Activated CD4-positive, alpha-beta T cell treated with anti-CD3 and anti-CD28 coated beads, Interleukin-2, amount 10 ng/mL, durations not matched to agents 7 days and 5 days (primary cell): ENCODE measurements at regions not wholly inside any gene's neighbourhood (a gene's known extent, or its start where the extent isn't known, plus 50 kb on each side); places are given as distances from the start of the nearest gene placed in this dataset.
A peak's percentile ranks its signal among the peaks of the same experiment; 100 is the strongest.
"Not testable (repeated sequence)": the region's sequence is repeated elsewhere in the genome, so short reads cannot be mapped to it uniquely, and the experiment has no call there.

ENCODE experiments used
- CTCF ChIA-PET: fragments of 350-600 bp; sonication (Branson Sonifier 250); formaldehyde crosslinking; loops from one replicate; lab custom pipeline; 2021; ENCODE audit warnings: antibody characterized with exemption; lab: Charles Lee
- POLR2A ChIA-PET: fragments of 350-600 bp; sonication (Branson Sonifier 250); formaldehyde crosslinking; loops from one replicate; lab custom pipeline; 2021; ENCODE audit warnings: antibody characterized with exemption; lab: Charles Lee
- DNase-seq: peaks from one replicate; pipeline ENCODE4 v3.0.0-alpha.2; 2020
- H3K27ac Mint-ChIP-seq: one replicate; pipeline ENCODE4 v1.8.0; 2021; ENCODE audit warnings: mild to moderate bottlenecking, moderate library complexity, mixed read lengths
- H3K27me3 Mint-ChIP-seq: one replicate; pipeline ENCODE4 v1.8.0; 2021; ENCODE audit warnings: mixed read lengths
- H3K36me3 Mint-ChIP-seq: one replicate; pipeline ENCODE4 v1.8.0; 2021; ENCODE audit warnings: low read depth, mixed read lengths
- H3K4me1 Mint-ChIP-seq: one replicate; pipeline ENCODE4 v1.8.0; 2021; ENCODE audit warnings: mixed read lengths
- H3K4me3 Mint-ChIP-seq: one replicate; pipeline ENCODE4 v1.8.0; 2021; ENCODE audit warnings: mild to moderate bottlenecking, moderate library complexity, mixed read lengths
- H3K9me3 Mint-ChIP-seq: one replicate; pipeline ENCODE4 v1.8.0; 2021; ENCODE audit warnings: mixed read lengths

GRCh38 chr4:74505355-74505978 lies 60.5 kb downstream of the AREG start:
- H3K36me3 Mint-ChIP-seq, H3K27ac Mint-ChIP-seq, H3K9me3 Mint-ChIP-seq, CTCF ChIA-PET, H3K4me3 Mint-ChIP-seq, H3K27me3 Mint-ChIP-seq, H3K4me1 Mint-ChIP-seq, POLR2A ChIA-PET: not testable (repeated sequence)
- DNase-seq = peak; percentile 12

- POLR2A ChIA-PET, CTCF ChIA-PET, H3K9me3 Mint-ChIP-seq, H3K27me3 Mint-ChIP-seq, H3K36me3 Mint-ChIP-seq, H3K27ac Mint-ChIP-seq, H3K4me1 Mint-ChIP-seq, H3K4me3 Mint-ChIP-seq, DNase-seq: not testable (repeated sequence)
Measured at GRCh38 chr4:74509363-74509762, 64.4 kb downstream of the AREG start.

GRCh38 chr4:74516303-74516702 lies 71.4 kb downstream of the AREG start:
- H3K27ac Mint-ChIP-seq = no peak overlapping the region
- H3K27me3 Mint-ChIP-seq = peaks cover 3% of the 10 kb centered on the region
- H3K36me3 Mint-ChIP-seq = no peaks in the 10 kb centered on the region
- no peak overlapping the region for H3K4me3 Mint-ChIP-seq
- H3K4me1 Mint-ChIP-seq = no peaks in the 10 kb centered on the region
- POLR2A ChIA-PET = no interaction called here
- DNase-seq = no peak
- no peaks in the 10 kb centered on the region for H3K9me3 Mint-ChIP-seq
- CTCF ChIA-PET = interaction anchor here (1.0 kb wide), 1 partner anchor 16 kb away, joined by 3 read pairs; no protein-coding TSS in a partner anchor

GRCh38 chr4:74517996-74518395 lies 73.1 kb downstream of the AREG start:
- CTCF ChIA-PET = no interaction called here

GRCh38 chr4:74522251-74522991 lies 77.5 kb downstream of the AREG start:
- no peak for DNase-seq
- Mint-ChIP-seq H3K4me3 (no peak overlapping the region), H3K36me3 (no peaks in the 10 kb centered on the region), H3K9me3 (no peaks in the 10 kb centered on the region), H3K27ac (no peak overlapping the region), H3K4me1 (no peaks in the 10 kb centered on the region), H3K27me3 (peaks cover 6% of the 10 kb centered on the region)
- ChIA-PET CTCF (no interaction called here), POLR2A (no interaction called here)

More at GRCh38 chr4:74517996-74518395, 73.1 kb downstream of the AREG start:
- no peak overlapping the region for H3K4me3 Mint-ChIP-seq
- peaks cover 3% of the 10 kb centered on the region for H3K27me3 Mint-ChIP-seq
- POLR2A ChIA-PET = no interaction called here
- H3K4me1 Mint-ChIP-seq = no peaks in the 10 kb centered on the region
- H3K36me3 Mint-ChIP-seq = no peaks in the 10 kb centered on the region
- no peak overlapping the region for H3K27ac Mint-ChIP-seq
- no peaks in the 10 kb centered on the region for H3K9me3 Mint-ChIP-seq
- no peak for DNase-seq

GRCh38 chr4:74523096-74523495 lies 78.2 kb downstream of the AREG start:
- CTCF ChIA-PET = no interaction called here

GRCh38 chr4:74524985-74525384 lies 80.0 kb downstream of the AREG start:
- DNase-seq = no peak
- no peak overlapping the region for H3K4me3 Mint-ChIP-seq
- no peaks in the 10 kb centered on the region for H3K36me3 Mint-ChIP-seq
- CTCF ChIA-PET = no interaction called here
- H3K27me3 Mint-ChIP-seq = peaks cover 6% of the 10 kb centered on the region
- no peaks in the 10 kb centered on the region for H3K4me1 Mint-ChIP-seq
- H3K27ac Mint-ChIP-seq = no peak overlapping the region
- no peaks in the 10 kb centered on the region for H3K9me3 Mint-ChIP-seq
- POLR2A ChIA-PET = no interaction called here

More at GRCh38 chr4:74523096-74523495, 78.2 kb downstream of the AREG start:
- Mint-ChIP-seq H3K4me3 (no peak overlapping the region), H3K4me1 (no peaks in the 10 kb centered on the region), H3K9me3 (no peaks in the 10 kb centered on the region), H3K27ac (no peak overlapping the region), H3K27me3 (peaks cover 6% of the 10 kb centered on the region), H3K36me3 (no peaks in the 10 kb centered on the region)
- POLR2A ChIA-PET = no interaction called here
- no peak for DNase-seq

- H3K4me1 Mint-ChIP-seq = no peaks in the 10 kb centered on the region
- no peak for DNase-seq
- H3K4me3 Mint-ChIP-seq = no peak overlapping the region
- no peaks in the 10 kb centered on the region for H3K9me3 Mint-ChIP-seq
- no peaks in the 10 kb centered on the region for H3K36me3 Mint-ChIP-seq
- POLR2A ChIA-PET = no interaction called here
- H3K27me3 Mint-ChIP-seq = peaks cover 6% of the 10 kb centered on the region
- no peak overlapping the region for H3K27ac Mint-ChIP-seq
- CTCF ChIA-PET = no interaction called here
Measured at GRCh38 chr4:74527049-74527448, 82.1 kb downstream of the AREG start.

GRCh38 chr4:74528178-74528577 lies 83.2 kb downstream of the AREG start:
- Mint-ChIP-seq H3K4me3 (no peak overlapping the region), H3K27me3 (peaks cover 7% of the 10 kb centered on the region), H3K9me3 (no peaks in the 10 kb centered on the region), H3K4me1 (no peaks in the 10 kb centered on the region), H3K36me3 (no peaks in the 10 kb centered on the region), H3K27ac (no peak overlapping the region)
- DNase-seq = no peak
- ChIA-PET POLR2A (no interaction called here), CTCF (no interaction called here)

- DNase-seq = no peak
- CTCF ChIA-PET = interaction anchor here (0.8 to 1.7 kb wide), 2 partner anchors 10 to 11 kb away, joined by 3 read pairs; no protein-coding TSS in a partner anchor
- no peak overlapping the region for H3K4me3 Mint-ChIP-seq
- H3K27ac Mint-ChIP-seq = no peak overlapping the region
- no peaks in the 10 kb centered on the region for H3K9me3 Mint-ChIP-seq
- H3K27me3 Mint-ChIP-seq = peaks cover 7% of the 10 kb centered on the region
- POLR2A ChIA-PET = no interaction called here
- no peaks in the 10 kb centered on the region for H3K4me1 Mint-ChIP-seq
- no peaks in the 10 kb centered on the region for H3K36me3 Mint-ChIP-seq
Measured at GRCh38 chr4:74529284-74530041, 84.5 kb downstream of the AREG start.

GRCh38 chr4:74531963-74532794 lies 87.2 kb downstream of the AREG start:
- no peaks in the 10 kb centered on the region for H3K9me3 Mint-ChIP-seq
- H3K36me3 Mint-ChIP-seq = no peaks in the 10 kb centered on the region
- ChIA-PET POLR2A (no interaction called here), CTCF (interaction anchor here (0.6 to 1.5 kb wide), 6 partner anchors 12 to 58 kb away, joined by 3 to 4 read pairs (median 3); no protein-coding TSS in a partner anchor)
- peak; percentile 10 for DNase-seq
- H3K4me1 Mint-ChIP-seq = no peaks in the 10 kb centered on the region
- H3K27me3 Mint-ChIP-seq = peaks cover 4% of the 10 kb centered on the region
- H3K27ac Mint-ChIP-seq = no peak overlapping the region
- no peak overlapping the region for H3K4me3 Mint-ChIP-seq

- Mint-ChIP-seq H3K27me3 (peaks cover 9% of the 10 kb centered on the region), H3K4me1 (no peaks in the 10 kb centered on the region), H3K9me3 (no peaks in the 10 kb centered on the region), H3K27ac (no peak overlapping the region), H3K36me3 (no peaks in the 10 kb centered on the region), H3K4me3 (no peak overlapping the region)
- CTCF ChIA-PET = no interaction called here
- POLR2A ChIA-PET = no interaction called here
- no peak for DNase-seq
Measured at GRCh38 chr4:74534121-74534520, 89.2 kb downstream of the AREG start.
